ENCODE measurements at regions not wholly inside any gene's neighbourhood (a gene's known extent, or its start where the extent isn't known, plus 50 kb on each side); places are given as distances from the start of the nearest gene placed in this dataset.

GRCh38 chr5:165266939-165267338, 1761.5 kb downstream of the MAT2B start:
- Histone ChIP-seq H3K36me3 (no peaks in the 10 kb centered on the region), H3K9me3 (ENCODE audit: low read depth) (no peaks in the 10 kb centered on the region), H3K27me3 (no peaks in the 10 kb centered on the region), H3K4me1 (ENCODE audit: low read depth) (no peaks in the 10 kb centered on the region), H3K4me3 (no peak overlapping the region), H3K27ac (no peak overlapping the region)
- DNase-seq (ENCODE audit: low read depth in 1 of 2, low spot score in 1 of 2): no peak
- TF ChIP-seq CTCF (IDR thresholded peaks at IDR 0.05; ENCODE audit: low read depth, low read length): no peak

DNA sequence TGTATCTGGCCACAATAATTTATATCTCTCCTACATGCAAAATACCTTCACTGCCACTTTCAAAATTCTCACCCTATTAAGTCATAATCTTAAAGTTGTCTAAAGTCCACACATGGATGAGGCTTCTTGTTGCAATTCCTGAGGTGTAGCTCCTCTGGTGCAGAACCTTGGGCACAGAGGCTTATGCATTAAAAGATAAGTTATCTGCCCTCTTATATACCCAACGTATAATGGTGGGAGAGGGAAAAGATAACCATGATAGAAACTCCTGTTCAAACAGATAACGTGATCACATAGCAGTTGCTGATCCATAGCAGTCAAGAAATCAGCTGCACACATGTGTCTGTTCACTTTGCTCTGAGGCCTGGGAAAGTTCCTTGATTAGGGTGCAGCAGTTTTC, 1767.0 kb downstream of the MAT2B start:
- H3K9me3 ChIP-seq (ENCODE audit: low read depth): no peaks in the 10 kb centered on the region
- H3K36me3 ChIP-seq: no peaks in the 10 kb centered on the region
- H3K4me1 ChIP-seq (ENCODE audit: low read depth): no peaks in the 10 kb centered on the region
- TF ChIP-seq CTCF (IDR thresholded peaks at IDR 0.05; ENCODE audit: low read depth, low read length): no peak
- H3K4me3 ChIP-seq: no peak overlapping the region
- H3K27ac ChIP-seq: no peak overlapping the region
- H3K27me3 ChIP-seq: no peaks in the 10 kb centered on the region
- DNase-seq (ENCODE audit: low read depth in 1 of 2, low spot score in 1 of 2): no peak

GRCh38 chr5:165277661-165278060, 1772.2 kb downstream of the MAT2B start:
- Histone ChIP-seq H3K4me3 (no peak overlapping the region), H3K36me3 (no peaks in the 10 kb centered on the region), H3K9me3 (ENCODE audit: low read depth) (no peaks in the 10 kb centered on the region), H3K27me3 (no peaks in the 10 kb centered on the region), H3K27ac (no peak overlapping the region), H3K4me1 (ENCODE audit: low read depth) (no peaks in the 10 kb centered on the region)
- TF ChIP-seq CTCF (IDR thresholded peaks at IDR 0.05; ENCODE audit: low read depth, low read length): no peak
- DNase-seq (ENCODE audit: low read depth in 1 of 2, low spot score in 1 of 2): no peak

- no peak for TF ChIP-seq CTCF (IDR thresholded peaks at IDR 0.05; ENCODE audit: low read depth, low read length)
- no peaks in the 10 kb centered on the region for H3K27me3 ChIP-seq
- H3K4me1 ChIP-seq (ENCODE audit: low read depth): no peaks in the 10 kb centered on the region
- H3K36me3 ChIP-seq: no peaks in the 10 kb centered on the region
- DNase-seq (ENCODE audit: low read depth in 1 of 2, low spot score in 1 of 2): no peak
- H3K4me3 ChIP-seq: no peak overlapping the region
- H3K9me3 ChIP-seq (ENCODE audit: low read depth): no peaks in the 10 kb centered on the region
- H3K27ac ChIP-seq: no peak overlapping the region
Measured at GRCh38 chr5:165282491-165282890, 1777.1 kb downstream of the MAT2B start.

DNA sequence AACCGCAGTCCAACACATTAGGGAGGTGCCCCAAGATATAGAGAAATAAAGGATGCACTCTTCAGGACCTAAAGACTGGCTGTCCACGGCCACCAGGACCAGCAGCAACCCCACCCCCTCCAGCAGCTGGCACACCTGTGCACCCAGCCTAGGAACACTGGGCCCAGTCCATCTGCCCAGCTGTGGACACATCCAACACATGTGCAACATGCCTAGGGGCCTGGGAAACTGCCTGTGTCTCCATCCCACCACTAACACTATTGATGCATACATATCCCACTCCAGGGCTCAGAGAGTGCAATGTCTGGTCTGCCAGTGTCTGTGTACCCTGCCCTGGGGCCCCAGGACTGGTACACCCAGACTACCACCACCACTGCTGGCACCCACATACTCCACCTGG, 1781.3 kb downstream of the MAT2B start:
- no peak for TF ChIP-seq CTCF (IDR thresholded peaks at IDR 0.05; ENCODE audit: low read depth, low read length)
- Histone ChIP-seq H3K4me3 (no peak overlapping the region), H3K9me3 (ENCODE audit: low read depth) (no peaks in the 10 kb centered on the region), H3K4me1 (ENCODE audit: low read depth) (no peaks in the 10 kb centered on the region), H3K27ac (no peak overlapping the region), H3K36me3 (no peaks in the 10 kb centered on the region), H3K27me3 (no peaks in the 10 kb centered on the region)
- DNase-seq (ENCODE audit: low read depth in 1 of 2, low spot score in 1 of 2): no peak

- no peaks in the 10 kb centered on the region for H3K27me3 ChIP-seq
- TF ChIP-seq CTCF (IDR thresholded peaks at IDR 0.05; ENCODE audit: low read depth, low read length): no peak
- H3K36me3 ChIP-seq: no peaks in the 10 kb centered on the region
- no peak overlapping the region for H3K27ac ChIP-seq
- H3K4me3 ChIP-seq: no peak overlapping the region
- H3K4me1 ChIP-seq (ENCODE audit: low read depth): no peaks in the 10 kb centered on the region
- DNase-seq (ENCODE audit: low read depth in 1 of 2, low spot score in 1 of 2): no peak
- H3K9me3 ChIP-seq (ENCODE audit: low read depth): no peaks in the 10 kb centered on the region
Measured at GRCh38 chr5:165290535-165290934, 1785.1 kb downstream of the MAT2B start.

Data from cardiac muscle cell (in vitro differentiated cells and primary cell).